Cardiac fibroblast (primary cell): ENCODE measurements at regions not wholly inside any gene's neighbourhood (a gene's known extent, or its start where the extent isn't known, plus 50 kb on each side); places are given as distances from the start of the nearest gene placed in this dataset.

Experiments used
- DNase-seq, 2 donors: peaks; one replicate each; pipeline versions ENCODE4 v3.0.0 to v3.0.0-alpha.2; 2010; ENCODE audit warnings: low read depth in 2 of 2
- H3K4me3 ChIP-seq, 2 donors: replicated peaks in 1 of 2; 1 replicate in 1 of 2; 2 replicates in 1 of 2; pipeline ENCODE4 v1.5.1; 2011; ENCODE audit warnings: low read depth in 2 of 2, low read length in 2 of 2, mild to moderate bottlenecking in 2 of 2, moderate library complexity in 1 of 2
- CTCF ChIP-seq: IDR thresholded peaks from one replicate; pipeline ENCODE4 v1.5.1; 2011; ENCODE audit warnings: low read depth, mild to moderate bottlenecking, low read length, inconsistent platforms

- TF ChIP-seq CTCF, result no peak
Observed at GRCh38 chr22:49546811-49547585, 280.7 kb downstream of the BRD1 start.

GRCh38 chr22:49545606-49546005 lies 282.1 kb downstream of the BRD1 start:
- no peak for DNase-seq
- no peak for TF ChIP-seq CTCF
- no peak overlapping the region for H3K4me3 ChIP-seq

More at GRCh38 chr22:49546811-49547585, 280.7 kb downstream of the BRD1 start:
- no peak for DNase-seq
- H3K4me3 ChIP-seq, result no peak overlapping the region

- no peak overlapping the region for H3K4me3 ChIP-seq
- TF ChIP-seq CTCF, result no peak
- no peak for DNase-seq
Observed at GRCh38 chr22:49544286-49544685, 283.4 kb downstream of the BRD1 start.

GRCh38 chr22:49543876-49544275 lies 283.8 kb downstream of the BRD1 start:
- no peak for DNase-seq
- no peak for TF ChIP-seq CTCF
- no peak overlapping the region for H3K4me3 ChIP-seq

- no peak for TF ChIP-seq CTCF
- DNase-seq, result no peak
- H3K4me3 ChIP-seq, result no peak overlapping the region
Observed at GRCh38 chr22:49541693-49542230, 285.9 kb downstream of the BRD1 start.

- no peak overlapping the region for H3K4me3 ChIP-seq
- DNase-seq, result no peak
- TF ChIP-seq CTCF, result no peak
Observed at GRCh38 chr22:49540913-49541692, 286.6 kb downstream of the BRD1 start.
